ENCODE measurements at regions not wholly inside any gene's neighbourhood (a gene's known extent, or its start where the extent isn't known, plus 50 kb on each side); places are given as distances from the start of the nearest gene placed in this dataset.

DNA sequence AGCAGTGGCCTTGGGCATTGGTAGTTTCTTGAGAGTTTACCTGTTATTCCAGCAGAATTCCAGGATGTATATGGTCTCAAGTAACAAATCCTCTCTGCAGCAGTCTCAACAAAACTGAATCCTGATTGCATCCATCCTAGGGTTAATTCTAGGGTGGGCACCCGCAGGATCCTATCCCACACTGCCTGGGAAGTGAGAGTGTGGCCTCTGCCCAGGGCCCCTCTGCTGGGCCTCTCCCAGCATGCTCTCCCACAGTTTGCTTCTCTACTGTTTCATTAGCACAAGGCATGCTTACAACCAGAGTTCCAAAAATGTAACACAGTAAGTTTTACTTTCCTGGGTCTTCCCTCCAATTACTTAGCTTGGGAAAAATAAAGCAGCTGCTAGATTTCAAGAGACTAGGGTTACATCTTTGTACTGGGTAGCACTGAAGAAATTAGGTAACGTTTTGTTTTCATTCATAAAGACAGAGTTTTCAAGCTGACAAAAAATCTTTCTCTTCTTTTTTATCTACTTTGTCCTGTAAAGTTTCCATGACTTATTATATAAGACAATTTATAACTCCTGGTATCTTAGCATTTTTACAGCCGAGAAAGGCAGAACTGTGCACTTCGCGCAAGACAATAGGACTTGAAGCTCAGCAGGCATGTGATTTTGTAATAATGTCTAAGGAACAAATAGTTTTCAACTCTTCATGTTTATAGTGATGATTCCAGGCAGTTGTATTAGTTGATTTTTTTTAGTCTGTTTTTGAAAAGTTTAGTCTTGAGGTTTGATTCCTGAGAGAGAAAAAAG lies 131.2 kb upstream of the PCDH18 start:
- DNase-seq, result no peak

DNA sequence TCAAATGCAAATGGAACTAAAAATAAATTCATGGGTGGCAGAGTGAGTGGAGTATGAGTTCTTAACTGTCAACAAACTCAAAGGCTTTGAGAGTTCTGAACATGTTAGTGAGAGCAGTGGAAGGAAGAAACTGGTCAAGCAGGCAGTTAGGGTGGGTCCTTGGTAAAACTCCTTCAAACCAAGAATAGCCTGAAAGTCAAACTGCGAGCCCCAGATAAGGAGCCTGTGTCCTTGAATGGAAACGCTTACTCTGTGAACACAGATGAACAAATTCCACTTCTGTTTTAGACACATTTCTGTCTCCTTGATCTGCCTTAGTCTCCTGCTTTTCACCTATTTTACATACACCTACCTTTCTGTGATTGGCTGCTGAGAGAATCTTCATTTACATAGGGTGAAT lies 129.4 kb upstream of the PCDH18 start:
- no peak for DNase-seq

DNA sequence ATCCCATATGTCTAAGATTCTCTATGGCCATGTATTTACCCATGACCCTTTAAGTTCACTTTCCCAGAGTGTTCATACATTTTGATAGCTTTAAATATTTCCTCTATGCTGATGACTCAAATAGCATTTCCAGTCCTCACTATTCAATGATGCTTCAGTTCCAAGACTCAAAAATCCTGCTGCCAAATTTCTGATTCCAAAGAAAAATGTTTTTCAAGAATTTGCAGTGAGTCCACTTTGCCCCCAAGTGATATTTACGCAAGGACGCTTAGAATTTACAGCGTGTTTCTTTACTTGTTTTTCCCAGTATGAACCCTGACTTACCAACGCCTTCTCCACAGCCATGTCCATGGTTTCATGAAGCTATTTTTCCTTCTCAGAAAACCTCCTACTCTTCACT lies 127.9 kb upstream of the PCDH18 start:
- no peak for DNase-seq

DNA sequence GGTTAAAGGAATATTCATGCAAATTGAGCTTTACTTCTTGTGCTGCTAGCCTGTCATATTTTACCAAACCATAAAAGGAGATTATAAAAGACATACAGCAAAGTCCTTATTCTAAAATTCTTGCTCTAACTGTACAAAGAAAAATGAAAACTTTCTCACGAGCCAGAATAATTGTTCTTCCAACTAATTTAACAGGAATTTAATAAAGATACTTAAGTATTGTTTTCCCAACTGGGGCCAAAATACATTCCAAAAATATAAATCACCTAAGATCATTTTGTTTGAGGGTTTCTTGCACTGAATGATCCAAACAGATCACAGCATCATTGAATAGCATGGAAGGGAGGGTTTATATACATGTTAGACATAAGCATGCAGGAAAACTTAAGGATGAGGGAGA lies 127.1 kb upstream of the PCDH18 start:
- DNase-seq, result no peak

DNA sequence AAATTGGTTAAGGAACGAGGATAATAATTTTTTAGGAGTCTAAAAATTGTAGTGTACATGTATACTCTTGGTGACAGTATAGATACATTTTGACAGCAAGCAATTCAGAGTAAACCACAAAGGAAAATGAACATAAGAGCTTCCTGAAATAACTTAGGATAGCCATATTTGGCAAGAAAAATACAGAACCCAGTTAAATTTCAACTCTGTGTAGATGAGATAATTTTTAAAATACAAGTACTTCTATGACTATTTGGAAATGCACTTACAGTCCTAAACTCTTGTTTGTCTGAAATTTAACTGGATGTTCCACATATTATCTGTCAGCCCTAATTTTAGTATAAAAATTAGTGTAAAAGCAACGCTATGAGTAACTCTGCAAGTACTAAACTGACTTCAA lies 124.4 kb upstream of the PCDH18 start:
- no peak for DNase-seq

DNA sequence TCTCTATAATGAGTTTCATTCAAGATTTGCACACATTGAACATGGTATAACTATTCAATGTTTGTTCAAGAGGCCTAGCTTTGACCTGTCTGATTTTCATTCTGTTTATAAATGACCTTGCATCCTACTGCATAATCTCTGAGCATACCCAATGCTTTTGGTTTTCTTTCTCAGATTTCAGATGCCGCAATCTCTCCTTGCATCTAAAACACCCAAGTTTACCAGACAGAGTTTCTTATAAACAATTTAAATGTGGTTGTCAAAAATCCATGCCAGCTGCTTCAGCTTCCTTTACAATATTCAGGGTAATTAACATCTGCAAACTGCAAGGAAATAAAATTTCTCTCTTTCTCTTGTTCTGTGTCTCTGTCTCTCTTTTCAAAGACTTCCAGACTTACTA lies 123.0 kb upstream of the PCDH18 start:
- no peak for DNase-seq

DNA sequence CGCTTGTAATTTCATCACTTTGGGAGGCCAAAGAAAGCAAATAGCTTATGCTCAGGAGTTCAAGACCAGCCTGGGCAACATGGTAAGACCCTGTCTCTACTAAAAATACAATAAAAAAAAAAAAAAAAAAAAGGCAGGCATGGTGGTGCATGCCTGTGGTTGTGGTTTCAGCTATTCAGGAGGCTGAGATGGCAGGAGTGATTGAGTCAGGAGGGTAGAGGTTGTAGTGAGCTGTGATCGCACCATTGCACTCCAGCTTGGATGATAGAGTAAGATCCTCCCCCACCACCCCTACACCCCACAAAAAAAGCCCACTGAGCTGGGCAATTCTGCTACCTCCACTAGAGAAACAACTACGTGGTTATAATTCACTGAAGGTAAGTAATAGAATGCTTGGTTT lies 118.8 kb upstream of the PCDH18 start:
- DNase-seq, result no peak

DNA sequence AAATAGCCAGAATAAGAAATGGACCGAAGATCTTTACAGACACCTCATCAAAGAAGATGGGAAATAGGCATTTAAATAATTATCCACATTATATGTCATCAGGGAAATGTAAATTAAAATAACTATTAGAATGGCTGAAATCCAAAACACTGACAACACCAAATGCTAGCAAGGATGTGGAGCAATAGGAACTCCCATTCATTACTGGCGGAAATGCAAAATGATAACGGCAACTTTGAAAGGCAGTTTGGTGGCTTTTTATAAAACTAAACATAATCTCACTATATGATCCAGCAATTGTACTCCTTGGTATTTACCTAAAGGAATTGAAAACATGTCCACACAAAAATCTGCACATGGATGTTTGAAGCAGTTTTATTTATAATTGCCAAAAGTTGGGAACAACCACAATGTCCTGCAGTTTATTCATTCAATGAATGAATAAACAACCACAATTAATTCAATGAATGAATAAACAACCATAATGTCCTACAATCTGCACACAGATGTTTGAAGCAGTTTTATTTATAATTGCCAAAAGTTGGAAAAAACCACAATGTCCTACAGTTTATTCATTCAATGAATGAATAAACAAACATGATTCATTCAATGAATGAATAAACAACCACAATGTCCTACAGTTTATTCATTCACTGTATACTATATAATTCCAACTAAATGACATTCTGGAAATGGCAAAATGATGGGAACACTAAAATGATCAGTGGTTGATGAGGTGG lies 117.6 kb upstream of the PCDH18 start:
- no peak for DNase-seq

DNA sequence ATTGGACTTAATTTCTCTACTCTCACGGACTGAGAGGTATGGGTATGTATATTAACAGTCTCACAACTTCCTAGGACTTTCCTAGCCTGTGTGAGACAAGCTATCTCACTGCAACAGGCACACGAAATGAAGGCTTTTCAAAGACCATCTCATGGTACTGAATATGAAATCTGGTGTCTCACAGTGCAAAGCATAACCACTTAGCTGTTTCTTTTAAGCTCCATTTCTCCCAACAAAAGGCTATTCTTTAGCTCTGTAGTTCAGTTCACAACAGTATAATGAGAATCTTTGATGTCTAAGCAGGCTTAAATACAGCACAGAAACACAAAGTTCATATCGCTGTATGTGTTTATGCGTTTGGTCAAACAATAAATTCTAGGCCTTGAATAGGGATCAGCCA lies 116.2 kb upstream of the PCDH18 start:
- DNase-seq, result no peak

DNA sequence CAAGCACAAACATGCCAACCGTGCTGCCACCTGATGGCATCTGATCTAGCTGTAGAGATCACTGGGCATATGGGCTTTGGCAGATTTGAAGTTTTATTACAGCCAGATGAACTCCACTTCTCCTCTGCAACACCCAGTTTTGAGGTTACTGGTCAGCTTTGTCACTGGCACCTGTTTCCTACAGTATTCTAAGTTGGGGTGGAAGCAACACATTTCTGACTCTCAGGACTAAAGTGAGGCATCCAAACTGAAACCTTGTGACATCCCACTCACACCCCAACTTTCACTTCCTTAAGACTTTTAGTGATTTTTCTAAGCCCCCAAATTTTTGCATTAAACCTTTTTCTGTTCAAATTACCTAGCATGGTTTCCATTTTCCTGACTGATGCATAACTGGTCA lies 115.1 kb upstream of the PCDH18 start:
- no peak for DNase-seq

DNA sequence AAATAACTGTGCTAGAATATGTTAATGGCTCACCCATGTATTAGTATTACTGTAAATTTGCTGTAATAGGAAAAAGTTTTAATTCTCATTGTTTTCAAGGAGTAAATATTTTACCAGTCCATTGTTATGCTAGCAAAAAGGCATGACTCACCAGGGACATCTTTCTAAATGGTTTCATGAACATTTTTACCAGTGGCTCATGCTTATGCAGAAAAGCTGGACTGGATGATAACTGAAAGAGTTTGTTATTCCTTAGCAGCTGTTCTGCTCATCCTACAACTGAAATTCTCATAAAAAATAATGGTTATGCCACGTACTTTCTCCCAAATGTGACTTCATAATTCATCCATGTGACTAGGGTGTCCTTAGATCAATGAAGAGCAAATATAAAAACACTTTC lies 111.9 kb upstream of the PCDH18 start:
- no peak for DNase-seq

DNA sequence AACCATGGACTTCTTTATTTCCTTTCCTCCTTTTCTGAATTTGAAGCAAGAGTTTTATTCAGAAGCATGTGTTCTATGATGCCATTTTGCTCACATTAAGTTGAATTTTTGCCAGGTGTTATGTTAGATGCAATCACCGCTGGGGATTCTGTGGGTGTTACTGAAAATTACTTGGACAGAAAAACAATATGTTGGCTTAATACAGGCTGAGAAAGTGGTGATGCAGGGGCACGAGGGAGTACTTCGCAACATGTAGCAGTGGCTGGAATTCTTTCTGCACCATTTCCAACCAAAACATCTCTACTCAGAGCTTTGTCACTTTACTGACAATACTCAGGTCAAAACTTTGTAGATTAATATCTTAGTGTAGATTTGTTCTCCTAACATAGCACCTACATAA lies 109.2 kb upstream of the PCDH18 start:
- peak; percentile 7 for DNase-seq

DNA sequence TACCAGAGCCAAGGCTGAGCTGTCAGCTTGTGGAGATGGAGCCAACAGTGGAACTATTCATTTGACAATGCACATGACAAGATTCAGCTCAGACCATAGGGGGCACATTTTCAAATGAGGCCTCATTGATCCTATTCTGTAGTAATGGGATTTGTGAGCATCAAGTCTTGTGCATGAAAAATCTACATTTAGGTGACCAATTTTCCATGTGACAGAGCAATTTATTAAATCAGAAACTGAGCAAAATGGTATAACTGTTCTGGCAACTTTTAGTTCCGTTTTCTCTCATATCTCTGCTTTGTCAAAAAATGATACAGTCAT lies 108.5 kb upstream of the PCDH18 start:
- no peak for DNase-seq

DNA sequence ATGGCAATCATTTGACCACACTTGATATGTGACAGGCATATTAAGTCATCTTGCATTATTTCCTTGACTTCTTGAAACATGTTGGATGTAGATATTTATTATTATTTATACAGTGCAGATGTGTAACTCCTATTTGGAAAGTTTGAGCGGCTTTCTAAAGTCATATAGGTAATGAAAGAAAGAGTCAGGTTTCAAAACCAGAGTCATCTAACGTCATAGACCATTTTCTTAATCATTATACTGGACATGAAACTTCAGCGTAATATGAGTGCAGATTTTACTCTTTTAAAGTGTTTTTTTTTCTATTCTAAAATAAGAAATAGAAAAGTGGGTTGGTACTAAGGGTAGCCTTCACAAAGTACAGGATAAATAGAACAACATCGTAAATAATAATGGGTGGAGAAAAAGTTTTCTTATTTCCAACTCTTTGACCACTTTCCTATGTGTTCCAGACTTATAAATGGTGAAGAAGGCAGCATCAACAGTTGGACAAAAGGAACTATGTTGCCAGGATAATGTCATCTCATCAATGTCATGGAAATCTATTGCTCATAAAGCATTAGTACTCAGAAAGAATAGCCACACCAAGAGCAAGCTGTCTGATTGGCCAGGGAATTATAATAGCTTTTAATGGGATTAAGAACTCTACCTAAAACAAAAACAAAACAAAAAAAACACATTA lies 108.0 kb upstream of the PCDH18 start:
- no peak for DNase-seq

DNA sequence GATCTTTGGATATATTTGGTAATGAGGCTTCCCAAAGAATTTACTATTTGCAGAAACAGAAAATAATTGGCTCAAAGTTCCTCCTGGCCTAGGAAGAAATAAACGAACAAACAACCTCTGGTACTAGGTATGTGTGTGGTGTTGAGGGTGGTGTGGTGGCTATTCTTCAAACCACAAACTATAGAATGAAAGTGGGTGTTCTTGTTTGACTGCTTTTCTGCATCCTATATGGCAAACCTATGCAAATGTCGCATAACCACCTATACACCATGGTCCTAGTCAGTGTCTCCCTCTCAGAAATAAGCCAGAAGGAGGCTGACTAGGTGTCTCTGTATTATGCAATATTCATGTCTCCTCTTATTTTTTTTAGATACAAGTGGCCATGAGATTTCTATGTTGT lies 106.6 kb upstream of the PCDH18 start:
- no peak for DNase-seq

DNA sequence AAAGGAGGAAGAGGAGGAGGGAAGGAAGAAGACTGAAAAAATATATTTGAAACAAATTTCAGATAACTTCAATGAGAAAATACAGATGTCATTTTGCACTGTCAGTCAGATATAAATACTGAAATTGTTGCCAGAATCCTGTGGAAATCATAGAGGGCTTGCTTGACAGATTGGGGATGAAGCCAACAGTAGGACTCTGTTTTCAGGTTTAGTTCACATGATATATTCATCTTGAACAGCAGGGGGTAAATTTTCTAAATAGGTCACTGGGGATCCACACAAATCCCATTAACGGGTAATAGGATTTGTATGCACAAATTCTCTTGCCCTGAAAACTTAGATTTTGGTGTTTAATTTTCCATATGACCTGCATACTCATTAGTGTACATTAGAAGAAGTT lies 103.3 kb upstream of the PCDH18 start:
- peak; percentile 49 for DNase-seq

DNA sequence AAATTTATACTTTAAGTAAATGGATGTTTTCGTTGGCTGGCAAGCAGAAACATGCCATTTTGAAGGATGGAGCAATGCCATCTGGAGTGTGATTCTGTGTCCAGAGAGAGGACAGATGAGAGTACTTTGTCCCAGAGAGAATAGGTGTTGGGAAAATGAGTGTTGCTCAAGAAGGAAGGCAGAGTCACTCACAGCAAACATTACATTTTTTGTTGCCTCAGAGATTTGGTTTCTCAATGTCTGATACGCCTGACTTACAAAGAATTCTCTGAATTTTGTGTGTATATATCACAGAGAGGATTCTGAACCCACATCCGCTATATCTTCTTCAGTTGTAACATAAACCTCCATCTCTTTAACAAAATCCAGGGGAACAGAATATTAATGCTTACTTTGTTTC lies 102.8 kb upstream of the PCDH18 start:
- DNase-seq, result peak; percentile 52

DNA sequence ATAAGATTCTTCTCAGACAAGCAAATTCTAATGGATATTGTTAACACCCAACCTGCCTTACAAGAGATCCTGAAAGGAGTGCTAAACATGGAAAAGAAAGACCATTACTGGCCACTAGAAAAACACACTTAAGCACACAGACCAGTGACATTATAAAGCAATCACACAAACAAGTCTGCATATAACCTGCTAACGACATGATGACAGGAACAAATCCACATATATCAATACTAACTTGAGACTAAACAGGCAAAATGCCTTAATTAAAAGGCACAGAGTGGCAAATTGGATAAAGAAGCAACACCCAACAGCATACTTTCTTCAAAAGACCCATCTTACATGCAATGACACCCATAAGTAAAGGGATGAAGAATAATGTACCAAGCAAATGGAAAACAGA lies 100.5 kb upstream of the PCDH18 start:
- no peak for DNase-seq

DNA sequence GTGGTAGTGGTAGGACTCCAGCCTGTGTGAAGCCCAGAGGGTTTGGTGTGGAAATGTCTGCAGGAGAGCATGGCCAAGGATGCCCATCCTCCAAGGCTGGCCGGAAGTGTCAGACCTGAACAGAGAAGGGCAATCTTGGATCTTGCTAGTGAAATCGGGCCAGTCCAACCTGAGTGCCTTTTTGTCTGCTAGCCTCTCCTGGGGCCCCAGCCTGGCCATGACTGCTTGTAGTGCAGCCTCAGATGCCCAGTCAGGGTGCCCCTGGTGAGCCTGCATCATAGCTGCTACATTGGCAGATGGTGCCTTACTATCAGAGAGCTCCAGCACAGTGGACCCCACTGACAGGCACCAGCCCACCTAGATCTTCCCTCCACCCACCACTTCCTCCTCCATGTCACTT lies 99.3 kb upstream of the PCDH18 start:
- DNase-seq, result no peak

DNA sequence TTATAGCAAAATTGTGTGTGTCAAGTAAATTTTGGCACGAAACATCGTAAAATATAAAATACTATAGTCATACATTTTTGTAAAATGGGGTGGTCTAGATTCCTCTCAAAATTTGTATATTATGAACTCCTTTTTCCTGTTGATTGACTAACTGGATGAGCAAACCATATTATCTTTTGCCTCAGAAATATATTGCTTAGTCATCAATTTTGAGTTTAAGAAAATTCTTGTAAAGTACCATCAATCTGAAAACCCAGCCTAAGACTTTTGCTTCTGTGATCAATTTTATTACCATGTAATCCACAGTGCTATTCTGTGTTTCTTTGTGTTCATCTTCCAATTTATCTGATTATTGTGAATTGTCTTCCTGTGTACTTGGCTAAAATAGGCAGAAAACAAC lies 98.0 kb upstream of the PCDH18 start:
- no peak for DNase-seq

DNA sequence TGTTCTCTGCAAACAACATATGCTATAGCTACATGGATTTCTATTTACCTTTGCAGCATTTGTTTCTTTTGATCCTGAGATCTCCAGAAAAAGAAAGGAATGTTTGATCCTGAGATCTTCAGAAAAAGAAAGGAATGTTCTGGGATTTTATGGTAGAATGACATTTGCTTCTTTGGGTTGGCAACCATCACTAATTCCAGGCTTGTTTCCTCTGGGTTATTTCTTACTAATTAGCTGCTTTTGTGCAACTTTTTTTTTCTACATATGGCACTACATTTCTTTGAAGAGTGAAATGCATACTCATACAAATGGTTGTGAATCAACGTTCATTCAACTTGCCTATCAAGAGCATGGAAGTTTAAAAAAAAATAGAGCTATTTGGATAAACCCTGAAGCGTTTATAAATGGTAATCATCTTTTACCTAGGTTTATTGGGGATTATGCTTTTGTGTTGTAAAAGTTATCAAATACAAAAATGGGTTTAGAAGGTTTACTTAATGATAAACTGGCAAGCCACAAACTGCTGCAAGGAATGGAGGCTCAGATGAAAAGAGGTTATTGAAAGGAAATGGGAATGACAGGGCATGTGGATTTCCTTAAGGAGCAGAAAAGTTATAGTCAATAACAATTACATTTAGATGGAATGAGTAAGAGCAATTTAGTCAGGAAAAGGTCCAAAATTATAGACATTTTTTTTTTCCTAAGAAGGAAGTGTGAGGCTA lies 95.6 kb upstream of the PCDH18 start:
- DNase-seq, result no peak

DNA sequence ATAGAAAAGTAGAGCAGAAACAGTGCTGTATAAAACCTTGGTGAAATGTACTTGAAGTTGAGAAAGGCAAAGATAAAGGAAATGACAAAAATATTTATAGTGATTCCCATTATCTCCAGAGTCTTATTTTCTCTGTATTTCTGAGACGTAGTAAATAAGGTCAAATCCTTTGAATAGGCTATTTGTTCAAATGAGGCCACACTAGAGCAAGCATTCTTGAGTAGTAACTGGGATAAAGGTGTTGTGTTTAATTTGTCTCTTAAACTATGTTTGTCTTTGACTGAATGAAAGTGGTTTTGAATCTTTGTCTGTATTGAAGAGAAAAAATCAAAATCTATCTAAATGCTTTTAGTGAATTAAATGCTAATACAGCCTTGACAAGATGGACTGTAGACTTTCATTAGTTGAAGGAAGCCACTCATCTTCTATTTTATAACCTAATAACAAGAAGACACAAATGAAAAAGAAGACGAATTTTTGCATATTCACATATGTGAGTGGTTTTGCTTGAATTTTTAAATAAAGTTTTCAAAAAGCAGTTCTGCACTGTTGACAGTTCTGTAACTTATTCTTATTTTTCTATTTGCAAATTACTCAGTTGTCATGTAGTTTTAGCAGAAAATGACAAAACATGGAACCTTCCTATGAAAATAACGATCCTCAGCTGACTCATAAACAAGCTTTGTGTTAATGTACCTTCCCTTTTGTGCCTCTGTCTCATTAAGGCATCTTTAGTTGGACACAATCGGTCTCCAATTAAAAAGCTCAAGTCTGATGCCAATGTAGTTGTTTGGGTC lies 94.8 kb upstream of the PCDH18 start:
- DNase-seq, result no peak

DNA sequence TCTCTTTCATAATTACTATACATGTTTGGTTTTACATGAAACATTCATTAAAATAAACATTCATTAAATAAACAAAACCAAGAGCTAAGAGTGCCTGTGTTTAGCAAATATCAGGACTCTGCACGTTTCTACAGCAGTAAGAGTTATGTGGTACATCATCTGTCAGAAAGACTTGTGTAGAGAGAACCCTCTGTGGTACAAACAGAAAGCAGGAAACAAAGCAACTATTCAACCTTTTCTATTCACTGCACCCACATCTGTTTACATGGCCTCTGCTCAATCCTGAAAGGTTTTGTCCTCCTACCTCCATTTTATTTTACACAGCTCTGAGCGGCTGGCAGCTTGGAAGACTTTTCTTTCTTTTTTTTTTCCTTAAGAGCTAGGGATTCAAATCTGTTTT lies 90.7 kb upstream of the PCDH18 start:
- no peak for DNase-seq

All from DMS 273 treated with DMSO at 0.1 percent for 48 hours (cell line).